Glutamatergic neuron (in vitro differentiated cells): ENCODE measurements at regions not wholly inside any gene's neighbourhood (a gene's known extent, or its start where the extent isn't known, plus 50 kb on each side); places are given as distances from the start of the nearest gene placed in this dataset.

ENCODE experiments used
- DNase-seq: peaks from one replicate; pipeline ENCODE4 v3.0.0; 2022
- H3K27ac Mint-ChIP-seq: one replicate; pipeline ENCODE4 v1.8.0; 2020; ENCODE audit warnings: mild to moderate bottlenecking, mixed read lengths, inconsistent platforms; ENCODE audit not compliant: unreplicated experiment
- H3K27me3 Mint-ChIP-seq: one replicate; pipeline ENCODE4 v1.8.0; 2020; ENCODE audit warnings: mild to moderate bottlenecking, moderate library complexity, mixed read lengths, inconsistent platforms; ENCODE audit not compliant: unreplicated experiment
- H3K36me3 Mint-ChIP-seq: one replicate; pipeline ENCODE4 v1.8.0; 2020; ENCODE audit warnings: mild to moderate bottlenecking, mixed read lengths, inconsistent platforms; ENCODE audit not compliant: unreplicated experiment
- H3K4me1 Mint-ChIP-seq: one replicate; pipeline ENCODE4 v1.8.0; 2020; ENCODE audit warnings: mild to moderate bottlenecking, low read depth, mixed read lengths, inconsistent platforms; ENCODE audit not compliant: unreplicated experiment
- H3K4me3 Mint-ChIP-seq: one replicate; pipeline ENCODE4 v1.8.0; 2020; ENCODE audit warnings: mild to moderate bottlenecking, mixed read lengths, inconsistent platforms; ENCODE audit not compliant: unreplicated experiment
- H3K9me3 Mint-ChIP-seq: one replicate; pipeline ENCODE4 v1.8.0; 2020; ENCODE audit warnings: mild to moderate bottlenecking, moderate library complexity, mixed read lengths, inconsistent platforms; ENCODE audit not compliant: unreplicated experiment
- TF ChIP-seq, protein P1 (sequence below): fragments of 200-600 bp; sonication (generic); IDR thresholded peaks from one replicate; pipeline ENCODE4 v1.5.0; 2021; ENCODE audit not compliant: partially characterized antibody, unreplicated experiment

DNA sequence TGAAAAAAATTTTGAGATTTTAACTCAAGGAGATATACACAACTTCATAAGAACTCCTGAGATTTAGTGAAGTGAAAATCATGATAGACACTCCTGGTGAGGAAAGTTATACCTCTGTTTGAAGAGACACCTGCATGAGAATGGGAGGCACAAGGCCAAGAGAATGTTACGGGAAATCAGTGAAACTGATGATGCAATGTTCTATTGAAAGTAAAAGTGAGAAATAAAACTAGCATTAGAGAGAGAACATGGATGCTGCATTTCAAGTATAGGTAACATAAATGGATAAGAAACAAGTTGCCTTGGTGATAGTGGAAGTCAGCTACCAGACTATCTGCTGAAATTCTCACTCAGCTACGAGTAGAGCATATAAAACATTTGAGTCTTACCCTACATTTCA lies 562.1 kb upstream of the FANCL start:
- TF ChIP-seq, protein P1, sequence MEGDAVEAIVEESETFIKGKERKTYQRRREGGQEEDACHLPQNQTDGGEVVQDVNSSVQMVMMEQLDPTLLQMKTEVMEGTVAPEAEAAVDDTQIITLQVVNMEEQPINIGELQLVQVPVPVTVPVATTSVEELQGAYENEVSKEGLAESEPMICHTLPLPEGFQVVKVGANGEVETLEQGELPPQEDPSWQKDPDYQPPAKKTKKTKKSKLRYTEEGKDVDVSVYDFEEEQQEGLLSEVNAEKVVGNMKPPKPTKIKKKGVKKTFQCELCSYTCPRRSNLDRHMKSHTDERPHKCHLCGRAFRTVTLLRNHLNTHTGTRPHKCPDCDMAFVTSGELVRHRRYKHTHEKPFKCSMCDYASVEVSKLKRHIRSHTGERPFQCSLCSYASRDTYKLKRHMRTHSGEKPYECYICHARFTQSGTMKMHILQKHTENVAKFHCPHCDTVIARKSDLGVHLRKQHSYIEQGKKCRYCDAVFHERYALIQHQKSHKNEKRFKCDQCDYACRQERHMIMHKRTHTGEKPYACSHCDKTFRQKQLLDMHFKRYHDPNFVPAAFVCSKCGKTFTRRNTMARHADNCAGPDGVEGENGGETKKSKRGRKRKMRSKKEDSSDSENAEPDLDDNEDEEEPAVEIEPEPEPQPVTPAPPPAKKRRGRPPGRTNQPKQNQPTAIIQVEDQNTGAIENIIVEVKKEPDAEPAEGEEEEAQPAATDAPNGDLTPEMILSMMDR, result no peak
- DNase-seq, result no peak
- peaks cover 6% of the 10 kb centered on the region for H3K9me3 Mint-ChIP-seq
- H3K4me3 Mint-ChIP-seq, result no peak overlapping the region
- H3K27me3 Mint-ChIP-seq, result no peaks in the 10 kb centered on the region
- no peak overlapping the region for H3K27ac Mint-ChIP-seq
- H3K36me3 Mint-ChIP-seq, result no peaks in the 10 kb centered on the region
- H3K4me1 Mint-ChIP-seq, result peaks cover 10% of the 10 kb centered on the region

DNA sequence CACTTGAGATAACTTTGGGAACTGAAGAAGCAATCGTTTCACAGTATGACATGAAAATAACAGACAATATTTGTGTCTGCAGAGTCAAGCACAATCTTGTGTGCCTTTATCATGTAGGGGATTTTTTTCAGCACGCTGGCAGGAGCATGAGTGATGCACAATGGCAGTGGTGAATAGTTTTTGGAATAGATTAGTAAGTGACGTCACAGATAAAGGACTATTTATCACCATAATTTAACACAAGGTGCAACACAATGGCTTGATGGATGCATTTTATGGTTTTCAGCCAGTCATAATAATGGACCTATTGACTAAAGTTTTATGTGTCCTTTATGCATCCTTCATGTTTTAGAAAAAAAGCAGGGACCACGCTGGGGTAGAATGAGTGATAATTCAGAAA lies 559.8 kb upstream of the FANCL start:
- Mint-ChIP-seq H3K36me3 (no peaks in the 10 kb centered on the region), H3K4me3 (no peak overlapping the region), H3K27me3 (no peaks in the 10 kb centered on the region), H3K4me1 (peaks cover 11% of the 10 kb centered on the region), H3K9me3 (peaks cover 4% of the 10 kb centered on the region), H3K27ac (no peak overlapping the region)
- TF ChIP-seq, protein P1, result no peak
- DNase-seq, result no peak

DNA sequence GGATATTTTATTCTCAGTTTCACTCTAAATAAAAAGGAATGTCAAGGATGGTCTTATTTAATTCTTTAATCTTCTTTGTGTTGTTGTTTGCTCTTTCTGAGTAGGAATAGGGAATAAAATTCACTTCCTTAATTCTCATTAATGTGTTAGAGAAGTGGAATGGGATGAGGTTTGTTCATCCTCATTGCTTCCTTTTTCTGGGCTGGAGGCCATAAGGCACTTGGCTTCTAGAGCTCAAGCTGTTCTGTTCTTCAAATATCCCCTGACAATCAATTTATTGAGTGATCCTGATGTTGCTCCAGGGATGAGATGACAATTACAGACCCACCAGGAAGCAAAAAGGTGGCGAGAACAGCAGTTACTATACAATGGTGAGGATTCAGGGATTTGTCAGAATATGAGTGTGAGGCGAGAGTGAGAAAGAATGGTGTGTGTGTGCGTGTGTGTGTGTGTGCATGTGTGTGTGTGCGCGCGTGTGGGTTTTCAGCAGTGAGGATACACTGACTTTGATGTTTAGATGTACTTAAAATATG lies 557.6 kb upstream of the FANCL start:
- Mint-ChIP-seq H3K36me3 (no peaks in the 10 kb centered on the region), H3K9me3 (peaks cover 4% of the 10 kb centered on the region), H3K4me1 (peaks cover 11% of the 10 kb centered on the region), H3K4me3 (peak overlapping the region; percentile 2), H3K27me3 (no peaks in the 10 kb centered on the region), H3K27ac (peak overlapping the region; percentile 74)
- TF ChIP-seq, protein P1, result no peak
- peak; percentile 20 for DNase-seq

DNA sequence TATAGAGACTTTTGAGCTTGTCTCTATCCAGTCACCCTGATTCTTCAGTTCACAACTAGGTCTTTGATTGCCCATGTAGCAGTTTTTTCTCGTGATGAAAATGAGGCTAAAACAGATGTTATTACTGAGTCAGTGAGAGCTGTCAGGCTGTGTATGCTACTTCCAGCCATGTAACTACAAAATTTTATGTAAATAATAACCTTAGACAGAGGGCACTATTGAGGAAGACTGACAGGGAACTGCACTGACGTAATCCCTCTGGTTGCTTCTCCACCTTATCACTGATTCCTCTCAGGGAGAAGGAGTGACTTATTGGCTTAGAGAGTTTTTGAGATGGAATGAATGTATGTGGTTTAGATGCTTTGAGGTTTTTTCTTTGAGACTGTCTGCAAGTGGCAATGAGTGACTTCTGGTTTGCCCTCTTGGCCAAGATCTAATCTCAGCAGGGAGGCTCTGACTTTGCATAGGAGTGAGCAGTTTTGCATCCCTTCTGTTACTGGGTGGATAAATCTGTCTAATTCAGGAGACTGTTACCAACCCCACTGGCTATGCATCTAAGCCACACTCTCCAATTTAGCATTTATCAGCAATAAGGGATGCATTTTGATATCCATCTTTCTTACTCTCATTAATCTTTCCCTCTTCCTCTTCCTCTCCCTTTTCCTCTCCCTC lies 555.2 kb upstream of the FANCL start:
- no peaks in the 10 kb centered on the region for H3K27me3 Mint-ChIP-seq
- TF ChIP-seq, protein P1, result no peak
- H3K27ac Mint-ChIP-seq, result no peak overlapping the region
- no peak overlapping the region for H3K4me3 Mint-ChIP-seq
- no peaks in the 10 kb centered on the region for H3K36me3 Mint-ChIP-seq
- DNase-seq, result no peak
- H3K4me1 Mint-ChIP-seq, result peaks cover 11% of the 10 kb centered on the region
- peaks cover 4% of the 10 kb centered on the region for H3K9me3 Mint-ChIP-seq

DNA sequence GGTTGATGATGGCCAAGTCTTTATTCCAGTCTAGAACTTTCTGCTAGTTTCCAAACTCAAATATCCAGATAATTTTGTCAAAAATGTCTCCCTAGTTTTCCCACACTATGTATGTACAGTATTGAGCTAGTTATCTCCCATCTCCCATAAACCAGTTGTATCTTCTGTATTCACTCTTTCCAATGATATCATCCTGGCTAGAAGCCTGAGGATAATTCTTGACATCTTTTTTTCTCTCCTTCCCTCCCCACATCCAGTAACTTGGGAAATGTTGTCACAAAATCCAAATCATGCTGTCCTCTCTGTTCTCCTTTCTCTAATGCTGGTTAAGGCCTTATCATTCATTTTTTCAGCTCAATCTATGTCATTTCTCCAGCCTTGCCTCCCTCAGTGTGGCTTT lies 553.8 kb upstream of the FANCL start:
- H3K4me3 Mint-ChIP-seq, result no peak overlapping the region
- DNase-seq, result no peak
- H3K36me3 Mint-ChIP-seq, result no peaks in the 10 kb centered on the region
- H3K4me1 Mint-ChIP-seq, result peaks cover 11% of the 10 kb centered on the region
- H3K27me3 Mint-ChIP-seq, result no peaks in the 10 kb centered on the region
- H3K9me3 Mint-ChIP-seq, result peaks cover 4% of the 10 kb centered on the region
- no peak overlapping the region for H3K27ac Mint-ChIP-seq
- TF ChIP-seq, protein P1, result no peak
